GM18502 (cell line): ENCODE measurements at regions not wholly inside any gene's neighbourhood (a gene's known extent, or its start where the extent isn't known, plus 50 kb on each side); places are given as distances from the start of the nearest gene placed in this dataset.
"Not testable (repeated sequence)": the region's sequence is repeated elsewhere in the genome, so short reads cannot be mapped to it uniquely, and the experiment has no call there.

Experiments
- ATAC-seq: cut with Tn5 transposase; IDR thresholded peaks from one replicate; pipeline ENCODE4 v1.9.1; 2021; ENCODE audit warnings: mild to moderate bottlenecking; ENCODE audit not compliant: unreplicated experiment, poor library complexity

DNA sequence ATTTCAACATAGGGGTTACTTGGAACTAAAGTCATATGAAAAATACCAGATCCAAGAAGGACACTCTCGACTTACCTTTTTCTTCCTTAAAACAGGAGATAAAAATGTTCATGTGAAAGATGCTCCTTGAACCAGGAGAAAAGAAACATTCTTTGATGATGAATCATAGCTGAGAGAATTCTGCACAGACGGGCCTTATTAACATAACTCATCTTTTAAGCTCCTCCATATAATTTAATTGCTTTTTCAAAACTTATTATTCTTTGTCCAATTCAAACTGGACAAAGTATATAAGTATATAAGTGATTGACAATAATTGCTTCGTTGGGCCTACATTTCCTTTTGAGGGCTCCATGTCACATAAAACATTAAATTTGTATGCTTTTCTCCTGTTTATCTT, 945.2 kb upstream of the C9orf72 start:
- ATAC-seq, result no peak

DNA sequence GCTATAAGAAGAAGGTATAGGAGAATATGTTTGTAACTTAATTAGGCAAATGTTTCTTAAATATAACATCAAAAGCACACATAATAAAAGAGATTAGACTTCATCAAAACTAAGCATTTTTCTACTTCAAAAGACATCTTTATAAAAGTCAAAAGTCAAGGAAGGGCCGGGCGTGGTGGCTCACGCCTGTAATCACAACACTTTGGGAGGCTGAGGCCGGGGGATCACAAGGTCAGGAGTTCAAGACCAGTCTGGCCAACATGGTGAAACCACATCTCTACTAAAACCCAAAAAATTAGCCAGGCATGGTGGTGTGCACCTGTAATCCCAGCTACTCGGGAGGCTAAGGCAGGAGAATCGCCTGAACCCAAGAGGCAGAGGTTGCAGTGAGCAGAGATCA, 951.0 kb upstream of the C9orf72 start:
- ATAC-seq, result not testable (repeated sequence)

- no peak for ATAC-seq
Measured at GRCh38 chr9:28528049-28528448, 954.8 kb upstream of the C9orf72 start.

DNA sequence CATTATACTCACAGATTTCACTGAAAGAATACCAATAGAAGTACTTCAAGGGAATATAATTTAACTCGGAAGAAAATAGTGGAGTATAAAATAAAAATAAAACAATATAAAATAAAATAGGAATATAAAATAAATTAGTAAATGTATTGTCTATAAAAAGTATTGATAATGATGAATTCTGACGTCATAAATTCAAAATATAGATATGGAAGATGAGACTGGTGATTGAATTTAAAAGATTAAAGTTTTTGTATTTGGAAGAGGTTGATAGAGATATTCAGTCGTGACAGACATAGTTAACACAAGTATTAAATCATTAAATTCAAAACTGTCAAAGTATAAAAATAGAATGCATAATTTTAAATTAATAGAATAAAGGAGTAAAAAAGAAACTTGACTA, 964.9 kb upstream of the C9orf72 start:
- no peak for ATAC-seq

DNA sequence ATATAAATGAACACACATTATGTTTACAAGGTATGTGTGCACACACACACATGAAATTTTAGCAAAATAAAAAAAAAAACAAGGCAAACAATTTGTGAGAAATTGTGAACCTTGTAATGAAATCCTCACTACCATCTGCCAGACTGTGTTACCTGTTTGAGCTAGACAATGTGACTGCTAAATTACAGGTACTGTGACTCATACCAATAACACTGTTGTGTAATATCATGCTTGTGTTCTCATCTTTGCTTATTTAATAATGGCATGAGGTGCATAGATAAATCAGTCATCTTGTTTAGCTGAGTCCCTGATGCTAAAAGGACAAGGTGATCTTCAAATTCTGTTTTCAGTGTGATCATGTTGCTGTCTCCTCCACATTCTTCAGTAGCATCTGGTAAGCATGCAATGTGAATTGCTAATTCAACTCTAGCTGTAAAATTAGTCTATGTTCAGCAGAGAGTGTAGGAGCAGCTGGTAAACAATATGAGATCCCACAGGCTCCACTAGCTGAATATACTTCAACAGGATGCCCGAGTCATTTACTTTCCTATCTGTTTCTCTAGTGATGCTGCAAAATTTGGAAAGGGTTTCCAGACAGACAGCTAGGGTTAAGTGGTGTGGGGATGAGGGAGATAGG, 966.3 kb upstream of the C9orf72 start:
- ATAC-seq, result no peak

- ATAC-seq, result no peak
Measured at GRCh38 chr9:28542928-28543327, 969.6 kb upstream of the C9orf72 start.

DNA sequence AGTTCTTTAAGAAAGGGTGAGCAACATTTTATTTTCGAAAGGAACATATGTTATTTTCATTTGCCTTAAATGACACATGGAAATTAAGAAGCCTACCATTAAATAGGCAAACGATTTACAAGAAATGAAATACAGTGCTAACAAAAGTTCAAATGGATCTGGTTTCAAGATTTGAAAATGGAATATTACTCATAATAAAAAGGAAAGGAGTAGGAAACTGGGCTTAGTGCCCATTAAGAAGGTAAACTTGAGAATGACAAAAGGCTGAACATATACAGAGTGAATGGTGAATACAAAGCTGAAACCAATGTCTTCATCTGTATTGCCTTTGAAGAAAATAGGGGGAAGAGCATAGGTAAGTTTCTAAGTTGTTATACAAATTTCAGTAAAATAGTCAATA, 974.2 kb upstream of the C9orf72 start:
- ATAC-seq, result no peak

DNA sequence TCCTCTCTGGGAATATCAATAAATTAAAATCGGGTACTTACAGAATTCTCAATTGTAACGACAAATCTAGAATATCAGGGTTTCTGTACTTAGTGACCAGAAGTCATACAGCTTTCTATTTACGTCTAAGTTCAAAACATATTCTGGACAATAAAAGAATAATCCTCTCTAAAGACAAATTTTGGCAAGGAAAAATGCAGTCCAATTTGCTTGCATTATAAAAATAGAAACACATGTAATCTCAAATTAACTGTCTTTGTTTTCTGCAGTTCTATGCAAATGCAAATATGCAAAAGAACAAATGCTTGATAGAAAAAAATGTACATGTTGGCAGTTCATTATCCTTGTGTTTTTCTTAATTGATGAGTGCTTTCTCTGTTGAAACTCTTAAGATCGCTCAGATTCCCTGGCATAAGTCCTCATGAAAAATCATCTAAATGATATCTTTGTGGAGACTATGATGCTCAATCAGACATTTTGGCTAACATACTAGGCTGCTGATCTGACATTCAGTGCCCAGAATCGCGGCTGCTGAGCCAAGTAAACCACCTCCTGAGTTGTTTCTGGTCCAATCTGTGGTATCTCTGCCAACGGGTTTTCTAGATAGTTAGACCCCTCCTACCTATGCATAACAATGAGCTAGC, 990.1 kb upstream of the C9orf72 start:
- no peak for ATAC-seq

GRCh38 chr9:28583832-28584231, 1010.6 kb upstream of the C9orf72 start:
- no peak for ATAC-seq

GRCh38 chr9:28584542-28584941, 1011.3 kb upstream of the C9orf72 start:
- no peak for ATAC-seq

DNA sequence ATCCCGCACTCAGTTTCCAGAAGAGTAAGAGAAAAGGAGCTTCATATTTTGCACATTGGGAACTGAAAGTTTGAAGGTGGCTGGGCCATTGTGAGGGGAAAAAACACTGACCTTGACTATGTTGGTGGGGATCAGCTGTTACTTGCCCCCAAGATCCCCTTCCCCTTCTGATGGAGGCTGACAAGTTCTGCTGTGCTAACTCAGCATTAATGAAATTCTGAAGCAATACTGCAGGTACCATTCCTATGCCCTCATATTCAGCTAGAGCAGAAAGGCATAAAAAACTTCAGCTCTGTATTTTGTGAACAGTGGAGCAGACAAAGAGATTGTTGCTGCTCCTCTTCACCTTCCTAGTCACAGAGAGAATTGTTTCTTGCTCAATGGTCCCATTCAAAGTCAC, 1013.8 kb upstream of the C9orf72 start:
- ATAC-seq, result no peak

DNA sequence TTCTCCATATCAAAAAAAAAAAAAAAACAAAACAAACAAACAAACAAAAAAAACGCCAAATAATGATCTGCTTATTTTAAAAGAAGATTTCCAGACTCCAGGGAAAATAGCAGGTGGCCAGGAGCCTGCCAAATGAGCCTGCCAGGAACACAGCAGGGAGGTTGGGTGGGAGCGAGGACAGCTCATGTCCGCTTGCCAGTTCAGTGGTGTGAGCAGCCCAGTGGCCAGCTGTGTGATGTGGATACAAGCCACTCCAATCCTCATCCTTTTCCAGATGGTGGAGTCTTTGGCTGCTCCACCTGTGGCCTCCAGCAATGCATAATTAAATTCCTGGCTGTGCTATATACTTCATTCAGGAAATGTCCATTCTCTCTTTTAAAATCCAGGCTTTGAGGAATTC, 1025.1 kb upstream of the C9orf72 start:
- ATAC-seq, result no peak

GRCh38 chr9:28600226-28600625, 1026.9 kb upstream of the C9orf72 start:
- ATAC-seq, result no peak

DNA sequence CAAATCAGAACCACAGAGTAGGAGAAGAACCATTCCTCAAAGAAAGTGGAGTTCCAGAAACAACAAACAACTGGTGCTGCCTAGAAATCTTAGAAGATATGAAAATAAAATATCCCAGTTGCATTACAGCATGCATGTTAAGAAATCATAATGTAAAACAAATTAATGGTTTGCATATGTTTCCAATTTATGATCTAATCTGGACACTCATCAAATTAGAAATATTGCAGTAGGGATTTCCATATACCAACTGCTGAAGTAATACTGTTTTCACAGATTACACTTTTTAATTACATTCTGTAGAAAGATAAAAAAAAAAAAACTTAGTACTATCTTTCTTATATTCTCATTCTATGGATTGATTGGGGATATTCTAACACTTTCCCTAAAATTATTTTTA, 1034.6 kb upstream of the C9orf72 start:
- ATAC-seq, result no peak

GRCh38 chr9:28610339-28610738, 1037.1 kb upstream of the C9orf72 start:
- ATAC-seq, result no peak

- no peak for ATAC-seq
Measured at GRCh38 chr9:28616310-28616709, 1043.0 kb upstream of the C9orf72 start.

DNA sequence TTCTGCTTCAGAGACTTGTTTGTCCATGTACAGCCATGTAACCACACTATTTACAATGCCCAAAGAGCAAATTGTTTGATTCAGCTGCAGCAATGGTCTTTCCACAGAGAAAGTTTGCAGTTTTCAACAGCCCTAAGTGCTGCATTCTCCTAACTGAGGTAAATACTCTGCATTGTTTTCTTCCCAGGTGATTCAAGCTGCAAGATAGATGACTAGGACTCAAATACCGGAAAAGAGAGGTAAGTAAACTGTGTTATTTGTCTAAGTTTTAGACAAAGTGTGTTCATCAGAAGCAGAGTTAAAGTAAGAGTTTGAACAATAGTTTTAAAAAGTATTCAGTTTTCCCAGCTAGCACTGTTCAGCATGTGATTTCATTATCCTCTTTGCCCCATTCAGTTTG, 1046.7 kb upstream of the C9orf72 start:
- ATAC-seq, result no peak

DNA sequence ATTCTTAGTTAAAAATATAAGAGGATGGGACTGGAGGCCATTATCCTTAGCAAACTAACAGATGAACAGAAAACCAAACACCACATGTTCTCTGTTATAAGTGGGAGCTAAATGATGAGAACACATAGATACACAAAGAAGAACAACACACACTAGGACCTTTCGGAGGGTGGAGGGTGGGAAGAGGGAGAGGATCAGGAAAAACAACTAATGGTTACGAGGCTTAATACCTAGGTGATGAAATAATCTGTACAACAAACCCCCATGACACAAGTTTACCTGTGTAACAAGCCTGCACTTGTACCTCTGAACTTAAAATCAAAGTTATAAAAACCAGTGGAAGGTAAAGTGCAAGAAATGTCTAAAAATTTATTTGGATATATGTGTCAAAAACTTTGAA, 1047.4 kb upstream of the C9orf72 start:
- ATAC-seq, result no peak

DNA sequence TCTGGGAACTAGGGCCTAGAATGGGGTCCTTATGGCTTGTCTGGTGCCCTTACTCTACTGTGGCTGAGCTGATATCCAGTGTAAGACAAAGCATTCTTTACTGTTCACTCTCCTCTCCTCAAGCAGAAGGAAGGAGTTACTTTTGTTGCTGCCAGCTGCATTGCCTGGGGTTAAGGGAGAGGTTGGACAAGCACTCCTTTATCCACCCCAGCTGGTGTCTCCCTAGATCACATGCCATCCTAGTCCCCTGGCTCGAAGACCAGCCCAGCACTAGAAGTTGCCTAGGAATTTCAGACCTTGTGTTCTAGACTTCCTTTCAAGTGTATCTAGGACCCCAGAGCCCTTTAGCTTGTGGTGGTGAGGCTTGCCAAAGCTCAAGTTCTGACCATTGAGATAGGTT, 1051.5 kb upstream of the C9orf72 start:
- no peak for ATAC-seq

GRCh38 chr9:28628031-28628430, 1054.8 kb upstream of the C9orf72 start:
- no peak for ATAC-seq

DNA sequence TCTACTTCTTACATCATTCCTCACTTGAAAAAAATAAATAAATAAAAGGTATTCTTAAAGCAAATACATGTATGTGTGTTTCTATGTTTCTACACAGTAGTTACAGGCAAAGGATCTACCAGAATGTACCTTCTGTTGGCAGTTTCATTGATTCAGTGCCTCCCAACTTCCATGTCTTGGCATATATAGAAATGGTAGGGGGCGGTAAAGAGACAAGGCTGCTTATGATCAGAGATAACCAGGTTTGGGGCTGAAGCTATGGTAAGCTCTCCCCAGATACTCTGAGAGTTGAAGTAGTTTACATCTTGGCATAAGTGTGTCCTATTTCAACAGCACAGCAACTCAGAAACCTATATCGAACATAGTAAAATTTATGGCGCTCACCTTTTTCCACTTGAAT, 1075.4 kb upstream of the C9orf72 start:
- ATAC-seq, result no peak

DNA sequence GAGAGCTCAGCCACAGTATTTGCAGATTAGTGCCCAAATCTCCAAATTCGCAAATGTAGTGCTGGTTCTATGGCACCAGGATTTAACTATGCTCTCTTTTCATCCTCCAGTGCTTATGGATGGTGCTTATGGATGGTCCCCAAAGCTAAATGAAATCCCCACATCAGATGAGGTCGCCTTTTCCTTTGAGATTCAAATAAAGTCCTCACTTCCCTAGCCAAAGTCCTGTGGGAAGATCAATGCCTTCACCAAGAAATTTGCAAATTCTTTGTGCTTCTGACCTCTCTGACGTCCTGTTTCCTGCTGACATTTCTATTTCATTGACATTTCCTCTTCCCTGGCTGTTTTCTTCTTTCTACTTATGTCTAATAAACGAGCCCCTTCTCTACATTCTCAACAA, 1077.0 kb upstream of the C9orf72 start:
- no peak for ATAC-seq
